Gastroesophageal sphincter (tissue), 4 donors: ENCODE measurements at regions not wholly inside any gene's neighbourhood (a gene's known extent, or its start where the extent isn't known, plus 50 kb on each side); places are given as distances from the start of the nearest gene placed in this dataset.

Experiments
- ATAC-seq: fragments of 150-250 bp; one replicate; pipeline ENCODE4 v1.9.1; 2016; ENCODE audit warnings: mild to moderate bottlenecking, moderate library complexity
- H3K27ac ChIP-seq, 4 donors: fragments of 200-600 bp; sonication (generic) in 3 of 4; 1 replicate in 3 of 4; 2 replicates in 1 of 4; pipeline ENCODE4 v1.5.1; 2016 to 2019
- H3K27me3 ChIP-seq: fragments of 200-600 bp; sonication (generic); one replicate; pipeline ENCODE4 v1.5.1; 2019
- H3K36me3 ChIP-seq, 2 donors: fragments of 200-600 bp; sonication (generic); one replicate each; pipeline ENCODE4 v1.5.1; 2019; ENCODE audit warnings: control low read depth in 1 of 2
- H3K4me1 ChIP-seq, 3 donors: fragments of 200-600 bp; sonication (generic); 1 replicate in 2 of 3; 2 replicates in 1 of 3; pipeline ENCODE4 v1.5.1; 2016 to 2019; ENCODE audit warnings: control low read depth in 2 of 3
- H3K4me3 ChIP-seq, 2 donors: fragments of 200-600 bp; sonication (generic); one replicate each; pipeline ENCODE4 v1.5.1; 2019; ENCODE audit warnings: mild to moderate bottlenecking in 1 of 2, moderate library complexity in 1 of 2
- H3K9me3 ChIP-seq, 3 donors: fragments of 200-600 bp; sonication (generic); one replicate each; pipeline ENCODE4 v1.5.1; 2017 to 2019; ENCODE audit warnings: control low read depth in 2 of 3
- EP300 ChIP-seq: sonication (generic); formaldehyde crosslinking; IDR thresholded peaks from one replicate; pipeline ENCODE4 v1.6.1; 2017; ENCODE audit warnings: antibody characterized with exemption, mild to moderate bottlenecking
- POLR2A ChIP-seq, 2 donors: fragments of 450-650 bp; IDR thresholded peaks; one replicate each; pipeline ENCODE4 v1.6.1; 2017; ENCODE audit warnings: antibody characterized with exemption in 2 of 2, mild to moderate bottlenecking in 2 of 2, moderate library complexity in 1 of 2
- POLR2AphosphoS5 ChIP-seq: sonication (generic); formaldehyde crosslinking; IDR thresholded peaks from one replicate; pipeline ENCODE4 v1.6.1; 2017; ENCODE audit warnings: antibody characterized with exemption
- WGBS, 2 donors: methylation state at CpG; one replicate each; pipeline ENCODE4 v1.1.5; 2018; ENCODE audit warnings: low coverage in 1 of 2; 5-methylcytosine and 5-hydroxymethylcytosine counted together
- TF ChIP-seq, protein P1 (sequence below), 4 experiments: fragments of 200-600 bp in 2 of 4; fragments of 450-650 bp in 2 of 4; sonication (generic) in 1 of 4; IDR thresholded peaks; one replicate each; pipeline ENCODE4 v1.5.1; 2017 to 2019; ENCODE audit warnings: antibody characterized with exemption in 4 of 4, mild to moderate bottlenecking in 2 of 4, moderate library complexity in 2 of 4

DNA sequence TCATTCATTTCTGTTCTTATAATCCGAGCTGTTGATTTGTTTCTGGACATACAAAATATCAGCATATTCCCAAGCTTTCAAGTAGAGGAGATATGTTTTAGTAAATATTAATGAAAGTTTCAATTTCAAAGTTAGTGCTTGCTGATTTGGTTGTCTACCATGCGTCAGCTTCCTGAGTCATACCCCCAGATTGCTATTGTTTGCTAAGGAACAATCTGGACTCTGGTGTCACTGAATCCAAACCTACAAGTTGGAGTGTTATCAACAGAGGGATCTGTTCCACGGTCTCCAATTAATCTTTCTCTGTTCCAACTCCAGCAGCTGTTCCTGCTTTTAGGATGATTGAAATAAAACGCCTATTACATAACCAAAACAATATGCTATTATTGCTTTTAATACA, 96.1 kb upstream of the FAM9A start:
- no peak overlapping the region for H3K27ac ChIP-seq

GRCh38 chrX:8890794-8891193, 89.6 kb upstream of the FAM9A start:
- H3K27ac ChIP-seq = no peak overlapping the region
- H3K4me3 ChIP-seq = no peak overlapping the region
- WGBS, 2 donors = 88% methylated on average over 1 of the region's 1 CpG; no CpG with 5 or more reads in 1 of the 2 donors
- H3K9me3 ChIP-seq = no peaks in the 10 kb centered on the region
- H3K27me3 ChIP-seq = no peaks in the 10 kb centered on the region
- no peak for ATAC-seq
- H3K36me3 ChIP-seq = no peaks in the 10 kb centered on the region
- H3K4me1 ChIP-seq = peaks cover 0 to 9% (median 0%) of the 10 kb centered on the region in 3 donors
- TF ChIP-seq, protein P1, sequence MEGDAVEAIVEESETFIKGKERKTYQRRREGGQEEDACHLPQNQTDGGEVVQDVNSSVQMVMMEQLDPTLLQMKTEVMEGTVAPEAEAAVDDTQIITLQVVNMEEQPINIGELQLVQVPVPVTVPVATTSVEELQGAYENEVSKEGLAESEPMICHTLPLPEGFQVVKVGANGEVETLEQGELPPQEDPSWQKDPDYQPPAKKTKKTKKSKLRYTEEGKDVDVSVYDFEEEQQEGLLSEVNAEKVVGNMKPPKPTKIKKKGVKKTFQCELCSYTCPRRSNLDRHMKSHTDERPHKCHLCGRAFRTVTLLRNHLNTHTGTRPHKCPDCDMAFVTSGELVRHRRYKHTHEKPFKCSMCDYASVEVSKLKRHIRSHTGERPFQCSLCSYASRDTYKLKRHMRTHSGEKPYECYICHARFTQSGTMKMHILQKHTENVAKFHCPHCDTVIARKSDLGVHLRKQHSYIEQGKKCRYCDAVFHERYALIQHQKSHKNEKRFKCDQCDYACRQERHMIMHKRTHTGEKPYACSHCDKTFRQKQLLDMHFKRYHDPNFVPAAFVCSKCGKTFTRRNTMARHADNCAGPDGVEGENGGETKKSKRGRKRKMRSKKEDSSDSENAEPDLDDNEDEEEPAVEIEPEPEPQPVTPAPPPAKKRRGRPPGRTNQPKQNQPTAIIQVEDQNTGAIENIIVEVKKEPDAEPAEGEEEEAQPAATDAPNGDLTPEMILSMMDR (IDR thresholded peaks at IDR 0.05) = no peak
- TF ChIP-seq EP300 (no peak), POLR2AphosphoS5 (no peak), POLR2A (IDR thresholded peaks at IDR 0.05) (no peak)

More for the DNA sequence above, 96.1 kb upstream of the FAM9A start:
- no peaks in the 10 kb centered on the region for H3K36me3 ChIP-seq
- WGBS, 2 donors = 33 to 73% methylated on average over 3 to 4 of the region's 4 CpGs
- H3K27me3 ChIP-seq = no peaks in the 10 kb centered on the region
- TF ChIP-seq POLR2A (IDR thresholded peaks at IDR 0.05) (no peak), POLR2AphosphoS5 (no peak), EP300 (no peak)
- TF ChIP-seq, protein P1 (IDR thresholded peaks at IDR 0.05) = no peak
- no peak for ATAC-seq
- no peaks in the 10 kb centered on the region for H3K4me1 ChIP-seq
- H3K9me3 ChIP-seq = no peaks in the 10 kb centered on the region
- no peak overlapping the region for H3K4me3 ChIP-seq

GRCh38 chrX:8887004-8887403, 85.8 kb upstream of the FAM9A start:
- Histone ChIP-seq H3K27me3 (no peaks in the 10 kb centered on the region), H3K4me3 (no peak overlapping the region), H3K27ac (no peak overlapping the region), H3K36me3 (no peaks in the 10 kb centered on the region), H3K9me3 (no peaks in the 10 kb centered on the region), H3K4me1 (peaks cover 0 to 9% (median 0%) of the 10 kb centered on the region in 3 donors)
- WGBS, 2 donors = 64 to 75% methylated on average over 1 to 3 of the region's 3 CpGs
- no peak for TF ChIP-seq POLR2AphosphoS5
- TF ChIP-seq POLR2A (IDR thresholded peaks at IDR 0.05) = no peak
- no peak for TF ChIP-seq EP300
- TF ChIP-seq, protein P1 (IDR thresholded peaks at IDR 0.05) = no peak
- no peak for ATAC-seq

DNA sequence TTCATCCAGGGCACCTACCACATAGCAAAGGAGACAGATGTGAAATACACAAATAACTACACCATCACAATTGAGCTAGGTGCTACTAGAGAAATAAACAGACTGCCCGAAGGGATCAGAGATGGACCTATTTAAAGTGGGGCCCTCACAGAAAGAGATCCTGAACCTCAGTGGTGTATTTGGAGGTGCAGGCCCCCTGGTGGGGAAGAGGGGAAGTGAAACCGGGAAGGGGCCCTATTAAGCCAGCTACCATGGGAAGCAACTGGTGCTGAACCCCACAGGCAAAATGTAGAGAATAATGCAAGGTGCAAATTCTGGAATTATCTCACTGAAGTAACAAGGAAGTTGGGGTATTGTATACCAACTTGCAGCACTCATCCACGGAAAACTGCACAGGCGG, 78.6 kb upstream of the FAM9A start:
- H3K4me1 ChIP-seq = no peaks in the 10 kb centered on the region
- no peaks in the 10 kb centered on the region for H3K9me3 ChIP-seq
- no peaks in the 10 kb centered on the region for H3K36me3 ChIP-seq
- TF ChIP-seq, protein P1 (IDR thresholded peaks at IDR 0.05) = peak in 1 of 4 experiments; percentile 32
- TF ChIP-seq EP300 = no peak
- no peaks in the 10 kb centered on the region for H3K27me3 ChIP-seq
- ATAC-seq = no peak
- WGBS, 2 donors = 52% methylated on average over 3 of the region's 4 CpGs; no CpG with 5 or more reads in 1 of the 2 donors
- H3K4me3 ChIP-seq = no peak overlapping the region
- H3K27ac ChIP-seq = no peak overlapping the region

DNA sequence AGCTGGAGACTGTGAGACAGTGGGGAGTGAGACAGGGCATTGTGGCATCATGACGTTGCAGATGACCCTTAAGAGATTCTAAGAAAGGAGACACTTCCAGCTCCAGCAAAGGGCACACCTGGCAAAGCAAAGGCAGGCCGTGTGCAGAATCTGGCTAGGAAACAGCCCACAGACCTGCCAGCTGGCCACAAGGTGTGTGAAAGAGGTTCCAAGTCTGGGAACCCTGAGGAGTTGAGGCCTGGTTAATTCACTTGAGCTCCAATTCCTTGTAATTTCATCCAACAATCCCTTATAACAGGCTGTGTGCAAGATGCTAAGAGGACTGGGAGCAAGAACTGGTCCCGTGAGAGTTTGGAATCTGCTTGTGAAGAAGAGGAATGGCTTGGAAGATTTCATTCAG, 72.8 kb upstream of the FAM9A start:
- H3K4me3 ChIP-seq = no peak overlapping the region
- peaks cover 0 to 11% (median 0%) of the 10 kb centered on the region in 3 donors for H3K4me1 ChIP-seq
- ATAC-seq = no peak
- TF ChIP-seq, protein P1 (IDR thresholded peaks at IDR 0.05) = no peak
- no peak for TF ChIP-seq EP300
- H3K27ac ChIP-seq = no peak overlapping the region
- no peaks in the 10 kb centered on the region for H3K9me3 ChIP-seq
- no peaks in the 10 kb centered on the region for H3K36me3 ChIP-seq
- 49 to 80% methylated on average over 1 to 2 of the region's 3 CpGs for WGBS, 2 donors
- H3K27me3 ChIP-seq = no peaks in the 10 kb centered on the region
